Right forelimb (tissue), 1 donor: ENCODE measurements at regions not wholly inside any gene's neighbourhood (a gene's known extent, or its start where the extent isn't known, plus 50 kb on each side); places are given as distances from the start of the nearest gene placed in this dataset.

ENCODE experiments used
- DNase-seq: peaks from one replicate; pipeline ENCODE4 v3.0.0-alpha.2; 2018

DNA sequence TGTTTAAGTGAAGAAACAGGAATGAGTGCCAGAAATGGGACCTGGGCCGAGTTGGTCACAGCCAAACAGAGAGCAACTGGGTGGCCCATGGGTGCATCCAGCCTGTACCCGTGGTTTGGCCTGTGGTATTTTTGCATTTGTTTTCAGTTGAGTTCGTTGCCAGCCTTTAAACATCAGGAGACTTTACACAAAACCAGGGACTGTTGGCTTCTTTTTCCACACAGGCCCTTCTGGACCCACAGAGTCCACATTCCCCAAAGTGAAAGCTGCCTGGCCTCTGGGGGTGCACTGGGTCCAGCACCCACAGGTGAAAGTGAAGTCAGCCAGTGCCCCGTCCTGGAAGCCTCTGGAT is 54.1 kb upstream of the TNS3 start:
- DNase-seq = no peak

DNA sequence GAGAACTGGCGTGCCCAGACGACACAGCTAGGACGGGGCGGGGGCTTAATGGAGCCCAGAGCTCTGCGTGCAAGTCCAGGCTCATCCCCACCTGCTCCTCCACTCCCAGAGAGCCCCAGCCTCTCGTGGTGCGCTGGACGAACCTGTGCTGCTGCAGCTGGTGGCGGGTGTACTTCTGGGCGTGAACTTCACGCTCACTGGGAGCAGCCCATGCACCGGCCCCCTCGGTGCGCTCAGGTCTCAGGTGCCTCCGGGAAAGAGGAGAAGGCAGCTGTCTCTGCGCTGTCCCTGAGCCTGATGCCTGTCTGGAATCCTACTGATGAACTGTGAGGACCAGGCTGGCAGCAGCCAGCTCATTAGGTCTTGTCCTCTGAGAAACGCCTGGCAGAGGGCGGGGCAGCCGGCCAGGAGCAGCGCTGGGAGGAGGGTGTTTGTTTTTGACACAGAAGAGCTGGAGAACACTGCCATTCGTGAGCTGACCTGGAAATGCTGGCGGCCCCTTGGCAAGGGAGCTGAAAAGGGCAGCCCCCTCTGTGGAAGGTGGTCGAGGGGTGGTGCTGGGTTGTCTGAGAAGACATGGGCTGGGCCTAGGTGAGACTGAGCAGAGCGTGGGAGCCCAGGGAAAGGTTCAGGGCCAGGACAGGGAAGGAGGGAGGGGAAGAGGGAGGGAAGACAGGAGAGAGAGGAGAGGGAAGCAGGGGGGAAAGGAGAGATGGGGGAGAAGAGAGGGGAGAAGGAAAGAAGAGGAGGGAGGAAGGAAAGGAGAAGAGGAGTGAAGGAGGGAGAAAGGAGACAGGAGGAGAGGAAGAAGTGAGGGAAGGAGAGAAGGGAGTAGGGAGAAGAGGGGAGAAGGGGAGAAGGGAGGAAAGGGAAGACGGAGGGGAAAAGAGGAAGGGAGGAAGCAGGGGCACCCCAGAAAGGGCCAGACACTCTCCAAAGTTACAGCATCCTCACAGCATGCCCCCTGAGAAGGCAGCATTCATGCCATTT is 53.5 kb upstream of the TNS3 start:
- peak; percentile 71 for DNase-seq

DNA sequence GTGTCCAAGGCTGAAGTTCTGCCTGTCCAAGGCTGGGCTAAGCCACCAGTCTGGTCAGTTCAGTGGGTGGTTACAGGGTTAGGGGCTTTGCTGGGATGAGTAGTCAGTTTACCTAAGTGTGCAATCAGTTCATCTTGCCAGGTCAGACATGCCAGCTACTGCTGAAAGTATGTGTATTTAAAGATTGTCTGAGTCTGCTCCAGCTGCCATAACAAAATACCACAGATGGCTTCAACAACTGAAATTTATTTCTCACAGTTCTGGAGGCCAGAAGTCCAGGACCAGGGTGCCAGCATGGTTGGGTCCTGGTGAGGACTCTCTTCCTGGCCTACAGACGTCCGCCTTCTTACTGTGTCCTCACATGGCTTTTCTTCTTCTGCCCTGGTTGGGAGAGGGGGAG is 52.4 kb upstream of the TNS3 start:
- no peak for DNase-seq

DNA sequence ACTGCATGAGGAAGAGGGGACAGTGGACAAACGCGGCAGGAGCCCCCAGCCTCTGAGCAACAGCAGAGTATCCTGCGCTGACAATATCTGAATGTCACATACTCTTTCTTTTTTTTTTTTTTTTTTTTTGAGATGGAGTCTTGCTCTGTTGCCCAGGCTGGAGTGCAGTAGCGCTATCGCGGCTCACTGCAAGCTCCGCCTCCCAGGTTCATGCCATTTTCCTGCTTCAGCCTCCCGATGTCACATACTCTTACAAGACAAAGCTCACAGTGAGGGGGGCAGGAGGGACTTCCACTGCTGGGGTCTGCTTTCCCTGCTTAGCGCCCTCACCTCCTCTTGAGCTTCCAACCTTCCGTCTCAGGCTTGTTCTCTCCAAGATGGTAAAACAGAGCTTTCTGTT is 51.2 kb upstream of the TNS3 start:
- no peak for DNase-seq
